Activated CD4-positive, CD25-positive, alpha-beta regulatory T cell treated with anti-CD3 and anti-CD28 coated beads, Interleukin-2, amount 50 U/mL, for 24 hours (primary cell): ENCODE measurements at regions not wholly inside any gene's neighbourhood (a gene's known extent, or its start where the extent isn't known, plus 50 kb on each side); places are given as distances from the start of the nearest gene placed in this dataset.

ENCODE experiments used
- ATAC-seq, 2 donors: fragments of 150-1000 bp; cut with Tn5 transposase; one replicate each; pipeline ENCODE4 v1.10.0; 2021; ENCODE audit warnings: mild to moderate bottlenecking in 1 of 2, moderate library complexity in 1 of 2

DNA sequence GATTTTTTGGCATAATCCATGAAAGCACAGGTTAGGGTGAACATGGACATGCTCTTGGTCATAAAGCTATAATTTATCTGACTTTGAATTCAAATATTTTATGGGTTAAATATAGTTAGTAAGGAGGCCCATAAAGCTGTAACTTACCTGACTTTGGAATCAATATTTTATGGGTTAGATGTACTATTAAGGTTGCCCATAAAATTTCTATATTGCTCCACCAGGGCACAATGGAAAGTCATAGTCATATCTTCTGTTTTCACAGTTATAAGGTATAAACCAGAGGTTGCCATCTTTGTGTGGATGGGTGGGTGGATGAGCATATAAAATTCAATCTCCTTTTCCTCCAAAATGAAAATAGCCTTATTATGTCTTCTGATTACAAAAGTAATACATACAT lies 120.5 kb upstream of the ADAMTSL1 start:
- no peak for ATAC-seq

DNA sequence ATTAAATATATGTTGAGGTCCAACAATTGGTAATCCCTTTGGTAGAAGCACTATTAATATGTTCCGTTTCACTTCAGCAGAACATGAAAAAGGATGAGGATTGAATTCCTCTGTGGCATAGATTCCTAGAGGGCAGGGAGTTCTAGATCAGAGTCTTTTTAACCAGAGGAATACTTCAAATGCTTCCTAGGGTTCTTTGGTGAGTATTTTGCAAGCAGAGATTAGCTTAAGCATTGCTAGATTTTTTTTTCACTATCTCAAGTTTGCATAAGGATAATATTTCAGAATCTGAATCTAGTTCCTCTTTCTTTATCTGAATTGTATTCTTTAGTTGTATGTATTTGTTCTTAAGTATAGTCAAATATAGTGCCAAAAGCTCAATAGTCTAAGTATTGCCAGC lies 116.6 kb upstream of the ADAMTSL1 start:
- ATAC-seq, result no peak

DNA sequence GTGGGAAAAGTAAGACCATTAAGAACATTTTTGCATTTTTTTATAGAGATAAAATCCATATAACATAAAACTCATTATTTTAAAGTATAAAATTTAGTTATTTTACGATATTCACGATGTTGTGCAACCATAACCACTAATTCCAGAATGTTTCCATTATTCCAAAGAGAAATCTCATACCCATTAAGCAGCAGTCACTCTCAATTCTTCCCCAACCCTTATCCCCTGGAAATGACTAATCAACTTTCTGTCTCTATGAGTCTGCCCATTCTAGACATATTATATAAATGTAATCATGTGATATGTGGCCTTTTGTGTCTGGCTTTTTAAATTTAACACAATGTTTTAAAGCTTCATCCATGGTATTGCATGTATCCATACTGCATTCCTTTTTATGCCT lies 115.6 kb upstream of the ADAMTSL1 start:
- no peak for ATAC-seq

DNA sequence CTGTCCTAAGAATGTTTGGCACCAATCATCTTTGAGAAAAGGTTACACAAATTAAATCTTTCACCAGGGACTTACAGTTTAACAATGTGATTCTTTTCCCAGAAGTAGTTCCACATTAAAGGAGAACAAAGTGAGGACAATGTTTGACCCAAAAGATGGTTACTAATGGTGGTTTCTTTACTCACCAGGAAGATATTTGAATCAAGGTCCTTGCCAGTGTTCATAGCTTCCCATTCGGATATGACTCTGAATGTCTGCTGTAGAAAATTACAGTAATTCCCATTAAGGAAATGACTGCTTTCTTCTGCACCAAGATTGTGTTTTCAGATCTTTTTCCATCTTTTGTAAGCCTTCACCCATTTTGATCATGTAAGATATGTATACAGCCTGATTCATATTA lies 114.6 kb upstream of the ADAMTSL1 start:
- no peak for ATAC-seq

DNA sequence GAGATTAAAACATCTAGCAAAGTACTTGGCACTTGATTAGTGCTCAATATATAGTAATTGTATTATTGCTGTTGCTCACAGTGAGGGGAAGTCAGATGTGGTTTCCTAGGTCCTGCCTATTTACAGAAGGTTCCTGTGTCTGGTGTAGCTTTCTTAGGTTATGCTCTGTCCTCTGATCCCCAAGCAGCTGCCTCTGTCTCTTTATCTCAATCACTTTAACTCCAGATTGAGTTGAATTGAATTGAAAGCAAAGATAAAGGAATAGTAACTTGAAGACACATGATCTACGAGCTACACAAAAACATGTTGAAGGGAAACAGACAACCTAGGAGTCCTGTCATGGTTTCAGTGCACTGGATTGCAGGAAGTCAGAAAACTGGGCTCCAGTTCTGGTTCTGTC lies 113.9 kb upstream of the ADAMTSL1 start:
- no peak for ATAC-seq

DNA sequence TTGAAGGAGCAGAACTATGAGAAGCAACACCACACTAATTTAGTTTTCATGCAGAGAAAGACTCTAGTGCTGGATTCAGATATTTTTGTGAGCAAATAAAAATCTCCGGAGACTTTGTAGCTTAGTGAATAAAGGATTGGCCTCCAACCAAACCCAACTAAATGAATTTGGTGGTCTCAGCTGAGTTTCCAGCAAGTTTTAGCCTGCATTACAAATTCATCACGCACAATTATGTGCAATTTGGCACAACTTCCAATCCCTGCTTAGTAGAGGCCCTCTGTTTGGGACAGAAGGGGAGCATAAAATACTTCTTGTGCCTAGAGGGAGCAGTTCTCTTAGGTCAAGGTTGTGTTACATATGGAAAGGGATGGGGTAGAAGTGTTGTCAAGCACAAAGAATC lies 112.3 kb upstream of the ADAMTSL1 start:
- ATAC-seq, result no peak

DNA sequence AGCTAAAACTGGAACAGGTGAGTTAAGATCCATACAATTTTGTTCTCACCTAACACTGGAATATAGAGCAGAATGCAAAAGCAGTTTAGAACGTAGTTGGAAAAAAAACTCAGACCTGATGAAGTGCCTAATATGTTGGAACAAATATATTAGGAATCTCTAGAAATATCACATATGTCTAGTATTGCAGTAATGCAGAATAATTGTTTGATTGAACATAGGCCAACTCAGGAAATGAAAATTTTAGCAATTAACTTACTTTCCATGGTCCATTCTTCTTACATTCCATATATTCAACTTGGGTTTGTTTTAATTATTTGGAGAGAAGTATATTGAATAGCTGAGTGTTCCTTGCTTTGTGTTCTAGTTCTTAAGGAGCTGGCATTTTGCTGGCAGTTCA lies 111.8 kb upstream of the ADAMTSL1 start:
- ATAC-seq, result no peak

DNA sequence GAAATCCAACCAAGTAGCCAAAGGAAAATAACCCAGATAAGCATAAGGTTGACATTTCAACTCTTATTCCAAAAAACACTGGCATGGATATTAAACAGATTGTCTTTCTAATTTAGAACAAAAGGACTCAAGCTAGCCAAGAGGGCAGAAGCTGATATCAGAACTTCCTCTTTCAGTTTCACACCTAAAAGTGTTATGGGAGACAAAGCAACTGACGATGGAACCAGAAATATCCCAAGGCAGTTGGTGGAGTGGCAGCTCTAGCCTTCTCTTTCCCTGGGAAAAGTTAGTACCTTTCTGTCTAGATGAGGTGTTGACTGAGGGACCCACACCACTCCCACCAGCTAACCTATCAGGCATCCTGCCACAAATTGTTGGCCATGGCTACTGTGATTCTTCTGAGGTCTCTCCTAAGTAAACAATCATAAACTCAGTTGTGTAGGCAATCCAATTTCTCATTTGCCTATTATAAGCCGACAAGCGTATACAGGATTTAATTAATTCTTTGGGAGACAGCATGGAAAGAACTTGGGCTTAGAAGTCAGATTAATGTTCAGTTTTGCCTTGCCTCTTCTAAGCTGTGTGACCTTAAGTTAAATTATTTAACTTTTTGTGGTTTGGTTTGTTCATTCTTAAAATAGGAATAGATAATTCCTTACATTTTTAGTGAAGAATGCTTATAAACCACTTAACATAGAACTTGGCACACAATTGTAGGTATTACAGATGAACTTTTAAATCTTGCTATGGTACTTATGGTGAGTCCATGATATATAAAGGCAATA lies 110.9 kb upstream of the ADAMTSL1 start:
- ATAC-seq, result no peak

DNA sequence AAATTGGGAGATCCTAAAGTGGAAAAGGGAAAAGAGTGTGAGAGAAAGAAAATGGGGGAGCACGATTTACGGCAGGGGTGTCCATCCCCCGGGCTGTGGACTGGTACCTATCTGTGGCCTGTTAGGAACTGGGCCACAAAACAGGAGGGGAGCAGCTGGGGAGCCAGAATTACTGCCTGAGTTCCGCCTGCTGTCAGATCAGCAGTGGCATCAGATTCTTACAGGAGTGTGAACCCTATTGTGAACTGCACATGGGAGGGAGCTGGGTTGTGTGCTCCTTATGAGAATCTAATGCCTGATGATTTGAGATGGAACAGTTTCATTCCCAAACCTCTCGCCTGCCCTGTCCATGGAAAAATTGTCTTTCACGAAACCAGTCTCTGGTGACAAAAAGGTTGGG lies 108.3 kb upstream of the ADAMTSL1 start:
- ATAC-seq, result no peak

DNA sequence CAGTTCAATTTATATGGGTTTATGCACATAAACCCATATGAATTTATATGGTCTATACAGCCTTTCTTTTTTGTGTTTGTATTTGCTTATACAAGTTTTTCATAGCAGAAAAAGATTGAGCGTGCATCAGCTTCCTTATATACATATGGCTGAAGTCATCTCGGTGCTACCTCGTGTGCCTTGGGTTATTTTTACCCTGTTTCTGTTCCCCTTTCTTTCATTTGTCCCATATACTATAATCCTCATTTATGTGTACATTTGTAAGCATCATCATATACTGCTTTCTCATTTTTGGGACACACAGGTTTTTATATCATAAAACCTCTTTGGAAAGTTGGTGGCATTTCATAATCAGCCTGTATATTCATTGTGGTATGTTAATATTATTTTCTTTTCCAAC lies 107.8 kb upstream of the ADAMTSL1 start:
- no peak for ATAC-seq

DNA sequence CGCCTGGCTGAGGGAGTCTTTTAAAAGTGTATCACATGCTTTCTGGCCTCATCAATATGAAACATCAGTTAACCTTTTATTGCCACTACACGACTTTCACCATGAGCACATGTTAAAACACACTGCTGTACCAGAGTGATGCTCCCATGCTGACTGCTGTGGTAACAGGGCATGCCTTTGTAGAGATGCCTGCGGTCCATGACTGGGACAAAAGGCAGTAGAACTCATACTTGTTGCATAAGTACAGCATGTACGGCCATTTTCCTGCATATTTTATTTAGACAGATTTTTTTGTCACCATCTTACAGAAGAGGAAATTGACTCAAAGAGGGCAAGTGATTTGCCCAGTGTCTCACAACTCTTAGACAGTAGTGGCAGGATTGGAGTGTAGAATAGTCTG lies 105.7 kb upstream of the ADAMTSL1 start:
- ATAC-seq, result no peak

DNA sequence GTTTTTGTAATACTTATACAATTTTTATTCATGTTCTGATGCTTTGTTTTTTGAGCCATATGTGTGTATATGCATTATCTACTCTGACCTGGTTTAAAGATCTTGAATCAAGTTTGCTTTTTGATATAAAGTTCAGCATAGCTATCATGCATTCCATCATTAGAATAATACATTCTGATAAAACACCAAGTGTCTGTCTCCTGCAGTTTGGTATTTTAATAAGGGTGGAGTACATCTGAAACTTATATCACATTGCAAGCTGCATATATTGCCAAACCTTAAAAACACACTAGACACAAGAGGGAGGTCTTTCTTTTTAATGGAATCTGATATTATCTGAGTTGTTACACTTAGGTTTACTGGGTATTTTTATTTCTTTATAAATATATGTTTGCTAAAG lies 102.8 kb upstream of the ADAMTSL1 start:
- no peak for ATAC-seq

DNA sequence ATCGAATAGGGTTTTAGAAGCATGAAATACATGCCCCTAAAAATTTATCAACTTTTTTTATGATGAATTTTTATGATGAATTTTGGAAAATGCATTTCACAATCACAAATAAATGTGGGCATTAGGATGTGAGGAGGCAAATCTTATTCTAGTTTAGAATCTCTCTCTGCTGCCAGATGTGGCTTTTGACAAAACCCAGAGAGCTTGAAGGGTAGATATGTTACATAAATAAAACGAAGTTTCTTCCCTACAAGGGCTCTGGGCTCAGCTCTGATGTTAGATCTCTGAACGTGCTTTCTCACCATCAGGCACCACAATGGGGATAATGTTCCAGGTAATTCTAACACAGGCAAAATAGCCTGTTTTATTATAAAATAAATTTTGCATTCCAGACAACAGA lies 102.3 kb upstream of the ADAMTSL1 start:
- no peak for ATAC-seq

DNA sequence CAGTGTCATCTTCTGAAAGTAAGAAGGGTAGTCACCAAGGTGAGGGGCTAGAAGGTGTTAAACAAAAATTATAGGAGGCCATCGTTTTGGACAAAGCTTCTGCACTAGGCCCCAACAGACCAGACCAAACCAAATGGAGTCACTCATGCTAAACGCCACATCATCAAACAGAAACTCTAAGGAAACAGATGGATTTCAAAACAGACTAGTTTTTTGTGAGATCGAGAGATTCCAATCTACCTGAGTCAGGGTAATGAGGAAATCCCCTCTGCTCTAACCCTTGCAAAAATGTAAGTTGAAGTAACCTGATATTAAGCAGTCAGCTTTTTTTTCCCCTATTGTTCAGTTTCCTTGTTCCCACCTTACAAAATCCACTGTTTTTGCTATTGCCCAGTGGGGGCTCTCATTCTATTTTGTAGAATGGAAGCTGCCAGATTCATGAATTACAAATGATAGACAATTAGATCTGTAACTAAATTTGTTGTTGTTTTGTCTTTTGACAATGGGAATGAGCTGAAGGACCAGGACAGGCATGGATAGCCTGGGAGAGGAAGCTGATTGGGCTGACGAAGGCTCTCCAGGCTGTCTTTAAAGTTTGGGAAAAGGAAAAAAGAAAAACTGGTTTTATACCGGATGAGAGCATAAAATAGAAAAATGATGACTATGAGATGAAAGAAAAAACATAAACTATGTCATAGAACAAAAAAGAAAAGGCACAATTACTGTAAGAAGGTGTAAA lies 94.7 kb upstream of the ADAMTSL1 start:
- no peak for ATAC-seq

DNA sequence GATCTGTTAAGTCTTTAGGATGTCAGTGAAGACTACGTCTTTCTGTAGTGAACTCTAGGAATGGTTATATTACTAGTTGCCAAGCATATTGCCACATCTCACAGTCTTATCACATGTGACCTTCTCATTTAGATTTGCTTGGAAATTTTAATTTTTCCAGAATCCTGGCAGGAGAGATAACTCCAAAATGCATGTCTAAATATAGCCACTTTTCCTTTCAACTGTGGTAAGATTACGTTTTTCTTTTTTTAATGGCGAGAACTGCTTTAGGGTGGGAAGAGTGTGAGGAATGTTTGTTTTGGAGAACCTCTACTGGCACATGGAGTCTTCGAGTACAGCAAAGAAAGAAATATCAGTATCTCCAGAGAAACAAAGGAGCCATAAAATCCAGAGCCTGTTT lies 91.7 kb upstream of the ADAMTSL1 start:
- no peak for ATAC-seq

DNA sequence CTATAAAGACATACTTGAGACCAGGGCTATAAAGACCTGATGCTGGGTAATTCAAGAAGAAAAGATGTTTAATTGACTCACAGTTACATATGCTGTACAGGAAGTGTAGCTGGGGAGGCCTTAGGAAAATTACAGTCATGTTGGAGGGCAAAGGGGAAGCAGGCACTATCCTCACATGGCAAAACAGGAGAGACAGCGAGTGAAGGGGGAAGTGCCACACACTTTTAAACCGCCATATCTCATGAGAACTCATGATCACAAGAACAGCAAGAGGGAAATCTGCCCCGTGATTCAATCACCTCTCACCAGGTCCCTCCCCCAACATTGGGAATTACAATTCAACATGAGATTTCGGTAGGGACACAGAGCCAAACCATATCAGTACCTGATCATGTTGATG lies 89.9 kb upstream of the ADAMTSL1 start:
- ATAC-seq, result no peak

DNA sequence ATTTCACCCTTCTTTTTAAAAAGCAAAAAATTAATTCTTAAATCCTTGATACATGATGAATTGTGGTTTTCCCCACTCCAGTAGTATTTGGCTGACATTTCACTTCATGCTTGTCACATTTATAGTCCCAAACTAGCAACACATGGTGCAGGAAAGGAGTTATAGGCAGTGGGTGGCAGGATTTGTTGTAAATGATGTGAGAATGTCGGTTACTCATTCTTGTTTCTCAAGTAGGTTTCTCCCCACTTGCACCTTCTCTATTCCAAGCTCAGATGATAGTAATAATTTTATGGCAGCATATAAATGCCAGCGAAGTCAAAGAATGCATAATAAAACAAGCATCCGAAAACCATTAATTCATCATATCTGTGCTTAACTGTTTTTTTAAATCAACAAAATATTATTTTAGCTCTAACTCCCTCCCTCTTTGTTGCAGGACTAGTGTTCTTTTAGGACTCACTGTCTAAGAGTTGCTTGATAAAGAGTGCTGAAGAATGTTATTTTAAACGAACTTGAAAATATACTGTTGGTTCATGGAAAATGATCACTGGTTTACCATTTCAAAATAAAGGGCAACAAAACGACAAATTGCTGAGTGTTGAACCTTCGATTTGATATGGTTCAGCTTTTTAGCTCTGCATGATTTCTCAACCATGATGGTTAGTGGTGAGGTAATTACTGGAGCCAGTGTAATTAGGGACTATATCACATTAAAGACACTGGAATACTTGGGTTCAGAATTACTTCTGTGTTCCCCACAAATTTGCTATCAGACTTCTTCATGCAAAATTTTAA lies 88.1 kb upstream of the ADAMTSL1 start:
- no peak for ATAC-seq

DNA sequence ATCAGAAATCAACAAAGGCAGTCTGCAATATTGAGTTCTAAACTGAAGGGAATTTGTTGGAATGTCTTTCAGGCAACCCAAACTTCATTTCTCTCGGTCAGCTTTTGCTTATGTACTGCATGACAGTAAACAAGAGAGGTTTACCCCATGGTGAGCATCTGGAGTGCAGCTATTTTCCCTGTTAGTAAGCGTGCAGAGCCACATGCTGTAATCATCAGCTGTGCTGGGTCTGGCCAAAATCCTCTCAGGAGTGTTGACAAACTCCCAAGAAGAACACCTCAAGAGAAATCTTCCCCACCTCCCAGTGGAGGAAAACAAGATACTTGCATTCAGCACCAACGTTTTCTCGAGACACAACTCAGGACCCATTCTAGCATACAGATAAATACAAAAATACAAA lies 83.6 kb upstream of the ADAMTSL1 start:
- no peak for ATAC-seq

DNA sequence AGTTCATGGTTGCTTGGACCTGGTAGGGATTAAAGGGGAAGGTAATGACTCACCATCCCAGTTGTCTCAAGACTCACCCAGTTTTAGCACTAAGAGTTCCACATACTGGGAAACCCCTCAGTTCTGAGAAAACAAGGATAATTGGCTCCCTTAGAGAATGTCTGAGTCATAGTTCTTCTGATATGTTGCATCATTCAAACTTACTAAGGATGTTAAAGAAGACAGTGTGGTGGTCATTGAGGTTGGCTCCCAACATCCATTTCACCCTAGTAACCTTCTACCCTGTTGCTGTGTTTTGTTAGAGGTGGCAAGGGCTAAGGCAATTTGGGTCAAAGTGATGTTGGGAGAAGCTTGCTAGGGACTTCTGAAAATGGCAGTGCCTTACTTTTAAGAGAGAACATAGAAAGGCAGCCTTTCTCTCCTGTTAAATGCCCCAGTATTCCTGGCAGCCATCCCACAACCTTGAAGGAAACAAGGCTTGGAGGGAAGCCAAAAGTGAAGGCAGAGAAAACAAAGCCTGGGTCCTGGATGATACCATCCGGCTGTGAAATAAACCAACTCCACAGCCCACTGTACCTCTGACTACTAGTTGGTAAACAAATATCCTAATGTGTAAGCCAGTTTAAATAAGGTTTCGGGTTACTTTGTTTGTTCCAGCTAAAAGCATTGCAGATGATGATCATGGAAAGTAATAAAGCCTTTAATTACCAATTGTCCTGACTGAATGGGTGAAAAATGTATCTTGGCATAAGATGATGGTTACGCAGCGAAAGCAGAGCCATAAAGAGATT lies 80.4 kb upstream of the ADAMTSL1 start:
- ATAC-seq, result no peak

DNA sequence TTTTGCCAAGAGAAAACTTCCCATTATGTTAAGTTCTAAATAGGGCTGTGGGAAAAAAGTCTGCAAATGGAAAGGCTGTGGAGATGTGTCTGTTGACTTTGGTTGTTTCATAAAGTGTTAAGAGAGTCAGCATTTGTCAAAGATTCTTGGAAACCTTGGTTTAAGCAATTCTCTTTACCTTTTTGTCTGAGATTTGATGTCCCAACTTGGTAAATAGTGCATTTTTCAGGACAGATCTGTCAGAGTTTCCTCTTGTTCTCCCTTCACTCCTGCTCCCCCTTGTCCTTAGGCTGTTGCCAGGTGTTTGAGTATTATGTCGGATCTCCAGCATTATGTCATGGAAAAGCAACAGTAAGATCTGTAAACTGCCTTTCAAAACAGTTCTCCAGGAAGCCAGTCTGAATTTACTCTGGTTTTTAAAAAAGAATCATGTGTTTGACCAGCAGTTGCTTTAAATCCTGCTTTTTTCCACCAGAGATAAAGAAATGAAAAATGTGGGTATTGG lies 79.1 kb upstream of the ADAMTSL1 start:
- ATAC-seq, result no peak

DNA sequence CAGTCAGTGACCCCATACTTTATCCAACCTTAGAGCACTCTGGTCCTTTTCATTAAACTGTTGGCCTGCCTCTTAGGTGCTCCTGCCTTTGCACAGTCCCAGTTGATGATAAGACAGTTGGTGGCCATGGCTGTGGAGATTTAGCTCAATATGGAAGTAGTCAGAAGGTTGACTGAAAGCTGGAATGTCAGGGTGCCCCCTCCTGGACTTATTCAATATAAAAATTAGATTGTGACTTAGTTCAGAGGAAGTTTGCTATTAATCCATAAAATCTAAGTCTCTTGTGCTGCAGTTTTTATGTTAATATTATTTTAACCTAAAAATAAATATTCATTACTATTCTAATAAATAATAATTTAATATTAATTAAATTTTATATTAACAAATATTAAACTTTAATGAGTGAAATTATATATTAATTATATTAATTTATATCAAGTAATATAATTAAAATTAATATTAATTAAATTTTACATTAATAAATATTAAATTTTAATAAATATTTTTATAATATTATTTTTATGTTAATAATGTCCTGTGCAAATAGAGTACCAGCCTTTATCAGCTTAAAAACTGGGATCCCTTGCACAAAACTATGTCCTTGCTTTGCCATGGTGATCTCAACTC lies 77.7 kb upstream of the ADAMTSL1 start:
- no peak for ATAC-seq

DNA sequence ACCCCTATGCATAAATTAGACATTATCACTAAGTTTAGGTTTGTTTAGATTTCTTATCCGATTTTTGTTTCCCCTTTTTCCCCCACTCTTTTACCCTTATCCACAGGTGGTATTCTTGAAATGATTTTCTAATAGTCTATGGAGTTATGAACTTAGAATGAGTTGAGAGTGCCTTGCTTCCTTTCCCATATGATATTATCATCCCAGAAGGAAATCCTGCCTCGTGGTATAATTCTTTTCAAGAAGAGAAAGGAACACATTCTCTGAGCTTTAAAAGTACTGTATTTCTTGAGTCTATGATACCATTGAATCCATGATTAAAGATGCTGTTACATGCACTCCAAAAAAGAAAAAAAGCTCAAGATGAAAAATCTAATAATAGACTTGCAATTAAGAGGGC lies 76.9 kb upstream of the ADAMTSL1 start:
- no peak for ATAC-seq
